ENCODE measurements at regions not wholly inside any gene's neighbourhood (a gene's known extent, or its start where the extent isn't known, plus 50 kb on each side); places are given as distances from the start of the nearest gene placed in this dataset.

GRCh38 chr6:126781582-126781981, 336.9 kb upstream of the RSPO3 start:
- no peaks in the 10 kb centered on the region for H3K27me3 ChIP-seq (ENCODE audit: control insufficient read depth, insufficient read depth, low read length)
- FAIRE-seq (no peak), DNase-seq (ENCODE audit: low read depth) (no peak)
- TF ChIP-seq, protein P1, sequence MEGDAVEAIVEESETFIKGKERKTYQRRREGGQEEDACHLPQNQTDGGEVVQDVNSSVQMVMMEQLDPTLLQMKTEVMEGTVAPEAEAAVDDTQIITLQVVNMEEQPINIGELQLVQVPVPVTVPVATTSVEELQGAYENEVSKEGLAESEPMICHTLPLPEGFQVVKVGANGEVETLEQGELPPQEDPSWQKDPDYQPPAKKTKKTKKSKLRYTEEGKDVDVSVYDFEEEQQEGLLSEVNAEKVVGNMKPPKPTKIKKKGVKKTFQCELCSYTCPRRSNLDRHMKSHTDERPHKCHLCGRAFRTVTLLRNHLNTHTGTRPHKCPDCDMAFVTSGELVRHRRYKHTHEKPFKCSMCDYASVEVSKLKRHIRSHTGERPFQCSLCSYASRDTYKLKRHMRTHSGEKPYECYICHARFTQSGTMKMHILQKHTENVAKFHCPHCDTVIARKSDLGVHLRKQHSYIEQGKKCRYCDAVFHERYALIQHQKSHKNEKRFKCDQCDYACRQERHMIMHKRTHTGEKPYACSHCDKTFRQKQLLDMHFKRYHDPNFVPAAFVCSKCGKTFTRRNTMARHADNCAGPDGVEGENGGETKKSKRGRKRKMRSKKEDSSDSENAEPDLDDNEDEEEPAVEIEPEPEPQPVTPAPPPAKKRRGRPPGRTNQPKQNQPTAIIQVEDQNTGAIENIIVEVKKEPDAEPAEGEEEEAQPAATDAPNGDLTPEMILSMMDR (IDR thresholded peaks at IDR 0.05; ENCODE audit: insufficient read depth, low read length, severe bottlenecking): no peak
- no peaks in the 10 kb centered on the region for H3K36me3 ChIP-seq (ENCODE audit: control insufficient read depth, insufficient read depth, low read length)
- H3K4me3 ChIP-seq (ENCODE audit: low read depth, low read length): no peak overlapping the region

- TF ChIP-seq, protein P1 (IDR thresholded peaks at IDR 0.05; ENCODE audit: insufficient read depth, low read length, severe bottlenecking): no peak
- H3K36me3 ChIP-seq (ENCODE audit: control insufficient read depth, insufficient read depth, low read length): no peaks in the 10 kb centered on the region
- no peak overlapping the region for H3K4me3 ChIP-seq (ENCODE audit: low read depth, low read length)
- no peaks in the 10 kb centered on the region for H3K27me3 ChIP-seq (ENCODE audit: control insufficient read depth, insufficient read depth, low read length)
- FAIRE-seq (no peak), DNase-seq (ENCODE audit: low read depth) (no peak)
These were observed 334.2 kb upstream of the RSPO3 start for GRCh38 chr6:126784161-126784790.

DNA sequence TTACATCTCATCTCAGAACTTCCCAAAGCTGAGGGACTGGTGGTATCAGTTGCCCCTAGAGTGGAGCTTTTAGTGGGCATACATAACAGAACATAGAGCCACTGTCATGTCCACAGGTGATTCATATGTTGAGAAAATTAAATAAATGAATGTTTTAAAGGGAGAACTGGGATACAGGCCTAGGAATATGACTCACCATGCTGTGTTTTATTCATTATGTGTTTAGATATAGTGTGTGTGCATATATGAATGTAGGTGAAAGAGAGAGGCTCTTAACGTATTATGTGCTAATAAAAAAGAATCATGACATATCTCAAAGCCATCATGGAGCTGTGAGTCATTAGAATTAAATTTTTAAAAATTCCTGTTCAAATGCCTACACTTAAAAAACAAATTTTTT, 332.2 kb upstream of the RSPO3 start:
- Histone ChIP-seq H3K27me3 (ENCODE audit: control insufficient read depth, insufficient read depth, low read length) (no peaks in the 10 kb centered on the region), H3K36me3 (ENCODE audit: control insufficient read depth, insufficient read depth, low read length) (no peaks in the 10 kb centered on the region), H3K4me3 (ENCODE audit: low read depth, low read length) (no peak overlapping the region)
- peak; percentile 48 for DNase-seq (ENCODE audit: low read depth)
- TF ChIP-seq, protein P1 (IDR thresholded peaks at IDR 0.05; ENCODE audit: insufficient read depth, low read length, severe bottlenecking): no peak
- no peak for FAIRE-seq

GRCh38 chr6:126787635-126788034, 330.8 kb upstream of the RSPO3 start:
- DNase-seq (ENCODE audit: low read depth) (no peak), FAIRE-seq (no peak)
- no peaks in the 10 kb centered on the region for H3K36me3 ChIP-seq (ENCODE audit: control insufficient read depth, insufficient read depth, low read length)
- no peaks in the 10 kb centered on the region for H3K27me3 ChIP-seq (ENCODE audit: control insufficient read depth, insufficient read depth, low read length)
- TF ChIP-seq, protein P1 (IDR thresholded peaks at IDR 0.05; ENCODE audit: insufficient read depth, low read length, severe bottlenecking): no peak
- no peak overlapping the region for H3K4me3 ChIP-seq (ENCODE audit: low read depth, low read length)

DNA sequence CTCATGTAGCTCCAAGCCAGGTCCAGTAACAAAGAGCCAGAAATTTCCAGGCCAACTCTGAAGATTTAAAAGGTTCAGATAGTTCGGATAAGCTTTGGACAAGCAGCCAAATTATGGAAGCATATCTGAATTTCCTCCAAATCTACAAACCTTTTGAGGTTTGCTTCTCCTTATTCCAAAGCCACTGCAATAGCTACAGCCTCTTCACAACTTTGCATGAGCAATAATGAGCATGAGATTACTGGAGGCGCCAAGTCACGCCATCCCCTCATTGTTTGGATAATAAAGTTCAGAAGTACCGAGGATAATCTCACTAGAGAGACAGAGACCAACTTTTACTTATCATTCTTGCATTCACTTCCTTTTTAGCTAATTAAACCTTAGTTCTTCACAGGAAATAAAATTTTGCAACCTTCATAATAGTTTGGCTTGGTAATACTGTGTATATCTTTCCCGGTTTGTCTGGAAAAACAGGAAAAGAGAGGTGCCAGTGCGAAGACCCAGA, 329.6 kb upstream of the RSPO3 start:
- no peak for DNase-seq (ENCODE audit: low read depth)
- no peak overlapping the region for H3K4me3 ChIP-seq (ENCODE audit: low read depth, low read length)
- TF ChIP-seq, protein P1 (IDR thresholded peaks at IDR 0.05; ENCODE audit: insufficient read depth, low read length, severe bottlenecking): no peak
- no peak for FAIRE-seq
- no peaks in the 10 kb centered on the region for H3K27me3 ChIP-seq (ENCODE audit: control insufficient read depth, insufficient read depth, low read length)
- H3K36me3 ChIP-seq (ENCODE audit: control insufficient read depth, insufficient read depth, low read length): no peaks in the 10 kb centered on the region

All from bronchial epithelial cell (primary cell).